Lower lobe of right lung (tissue), 2 donors: ENCODE measurements at regions not wholly inside any gene's neighbourhood (a gene's known extent, or its start where the extent isn't known, plus 50 kb on each side); places are given as distances from the start of the nearest gene placed in this dataset.
"Not testable (repeated sequence)": the region's sequence is repeated elsewhere in the genome, so short reads cannot be mapped to it uniquely, and the experiment has no call there.

Source experiments
- ATAC-seq, 2 donors: fragments of 200-7000 bp; cut with Tn5 transposase; one replicate each; pipeline ENCODE4 v1.9.1; 2020 to 2022; ENCODE audit warnings: mild to moderate bottlenecking in 2 of 2, moderate library complexity in 2 of 2
- DNase-seq: peaks from one replicate; pipeline ENCODE4 v3.0.0-alpha.2; 2020
- H3K27ac ChIP-seq: fragments of 200-600 bp; one replicate; pipeline ENCODE4 v1.8.0; 2022
- H3K27me3 ChIP-seq: fragments of 200-600 bp; one replicate; pipeline ENCODE4 v1.8.0; 2022; ENCODE audit warnings: low read depth
- H3K36me3 ChIP-seq: fragments of 200-600 bp; one replicate; pipeline ENCODE4 v1.8.0; 2022; ENCODE audit warnings: mild to moderate bottlenecking
- H3K4me1 ChIP-seq: fragments of 200-600 bp; one replicate; pipeline ENCODE4 v1.8.0; 2022
- H3K4me3 ChIP-seq: fragments of 200-600 bp; one replicate; pipeline ENCODE4 v1.8.0; 2022; ENCODE audit warnings: mild to moderate bottlenecking
- H3K9me3 ChIP-seq: fragments of 200-600 bp; one replicate; pipeline ENCODE4 v1.8.0; 2022
- CTCF ChIP-seq: fragments of 200-600 bp; IDR thresholded peaks from one replicate; pipeline ENCODE4 v1.8.0; 2022; ENCODE audit warnings: antibody characterized with exemption, mild to moderate bottlenecking
- intact Hi-C: fragments of 100-400 bp; cut with DNase I; formaldehyde crosslinking; loops from one replicate; pipeline ENCODE4 v1.11.0; 2022
- donor health status: DM: no; HTN: yes; CAD: no; lungs with severe emphysema.

- TF ChIP-seq CTCF = no peak
- H3K4me1 ChIP-seq = peaks cover 3% of the 10 kb centered on the region
- no peak overlapping the region for H3K4me3 ChIP-seq
- no peaks in the 10 kb centered on the region for H3K9me3 ChIP-seq
- H3K27me3 ChIP-seq = no peaks in the 10 kb centered on the region
- ATAC-seq = no peak
- H3K27ac ChIP-seq = no peak overlapping the region
- no peak for DNase-seq
- intact Hi-C loops = no loop called here
- H3K36me3 ChIP-seq = no peaks in the 10 kb centered on the region
Observed at GRCh38 chr2:200199576-200200263, 106.8 kb upstream of the SPATS2L start.

DNA sequence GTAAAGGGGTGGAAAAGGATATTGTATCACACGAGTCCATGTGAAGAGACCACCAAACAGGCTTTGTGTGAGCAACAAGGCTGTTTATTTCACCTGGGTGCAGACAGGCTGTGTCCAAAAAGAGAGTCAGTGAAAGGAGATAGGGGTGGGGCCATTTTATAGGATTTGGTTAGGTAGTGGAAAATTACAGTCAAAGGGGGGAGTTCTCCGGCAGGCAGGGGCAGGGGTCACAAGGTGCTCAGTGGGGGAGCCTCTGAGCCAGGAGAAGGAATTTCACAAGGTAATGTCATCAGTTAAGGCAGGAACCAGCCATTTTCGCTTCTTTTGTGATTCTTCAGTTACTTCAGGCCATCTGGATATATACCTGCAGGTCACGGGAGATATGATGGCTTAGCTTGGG is 104.7 kb upstream of the SPATS2L start:
- H3K4me3 ChIP-seq, H3K27ac ChIP-seq, H3K36me3 ChIP-seq, DNase-seq, intact Hi-C loops, H3K9me3 ChIP-seq, ATAC-seq, H3K4me1 ChIP-seq, H3K27me3 ChIP-seq: not testable (repeated sequence)

DNA sequence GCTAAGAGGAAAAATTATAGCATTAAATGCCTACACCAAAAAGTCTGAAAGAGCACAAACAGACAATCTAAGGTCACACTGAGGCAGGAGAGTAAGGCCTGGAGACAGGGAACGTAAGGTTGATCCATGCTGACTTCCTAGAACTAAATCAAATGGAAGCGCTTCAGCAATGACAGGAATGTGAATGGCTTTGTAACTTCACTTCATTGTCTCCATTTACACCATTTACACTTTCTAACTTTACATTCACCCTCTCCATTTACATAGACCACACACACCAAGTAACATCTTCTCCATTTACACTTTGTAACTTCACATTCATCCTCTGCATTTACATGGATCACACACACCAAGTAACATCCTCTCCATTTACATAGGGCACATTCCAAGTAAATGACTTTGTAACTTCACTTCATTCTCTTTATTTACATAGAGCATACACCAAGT is 103.1 kb upstream of the SPATS2L start:
- Histone ChIP-seq H3K27me3 (no peaks in the 10 kb centered on the region), H3K9me3 (no peaks in the 10 kb centered on the region), H3K36me3 (no peaks in the 10 kb centered on the region), H3K4me1 (peaks cover 3% of the 10 kb centered on the region), H3K27ac (no peak overlapping the region), H3K4me3 (no peak overlapping the region)
- no peak for TF ChIP-seq CTCF
- ATAC-seq (no peak), DNase-seq (no peak)
- intact Hi-C loops = no loop called here

DNA sequence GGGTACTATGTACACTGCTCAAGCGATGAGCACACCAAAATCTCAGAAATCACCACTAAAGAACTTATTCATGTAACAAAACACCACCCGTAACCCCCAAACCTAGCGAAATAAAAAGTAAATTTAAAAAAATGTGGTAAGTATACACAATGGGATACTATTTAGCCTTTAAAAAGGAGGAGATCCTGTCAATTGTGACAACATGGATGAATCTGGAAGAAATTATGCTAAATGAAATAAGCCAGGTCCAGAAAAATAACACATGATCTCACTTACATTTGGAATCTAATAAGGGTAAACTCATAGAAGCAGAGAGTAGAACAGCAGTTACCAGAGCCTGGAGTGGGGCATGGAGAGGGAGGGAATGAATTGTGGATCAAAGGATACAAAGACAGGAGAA is 98.5 kb upstream of the SPATS2L start:
- intact Hi-C loops = no loop called here
- TF ChIP-seq CTCF = no peak
- no peaks in the 10 kb centered on the region for H3K4me1 ChIP-seq
- no peaks in the 10 kb centered on the region for H3K27me3 ChIP-seq
- no peak overlapping the region for H3K4me3 ChIP-seq
- H3K36me3 ChIP-seq = no peaks in the 10 kb centered on the region
- no peak for ATAC-seq
- H3K27ac ChIP-seq = no peak overlapping the region
- H3K9me3 ChIP-seq = no peaks in the 10 kb centered on the region
- no peak for DNase-seq

DNA sequence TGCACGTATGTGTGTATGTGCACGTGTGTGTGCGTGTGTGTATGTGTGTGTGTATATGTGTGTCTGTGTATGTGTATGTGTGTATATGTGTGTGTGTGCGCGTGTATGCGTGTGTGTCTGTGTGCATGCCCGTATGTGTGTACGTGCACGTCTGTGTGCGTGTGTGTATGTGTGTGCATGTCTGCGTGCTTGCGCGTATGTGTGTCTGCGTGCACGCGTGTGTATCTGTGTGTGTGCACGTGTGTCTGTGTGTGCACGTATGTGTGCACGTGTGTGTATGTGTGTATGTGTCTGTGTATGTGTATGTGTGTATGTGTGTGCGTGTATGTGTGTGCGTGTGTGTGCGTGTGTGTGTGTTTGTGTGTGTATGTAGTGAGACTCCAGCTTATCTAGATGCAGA is 97.5 kb upstream of the SPATS2L start:
- intact Hi-C loops = no loop called here
- no peaks in the 10 kb centered on the region for H3K36me3 ChIP-seq
- ATAC-seq (no peak), DNase-seq (no peak)
- no peak overlapping the region for H3K4me3 ChIP-seq
- H3K9me3 ChIP-seq = no peaks in the 10 kb centered on the region
- no peak for TF ChIP-seq CTCF
- H3K27ac ChIP-seq = no peak overlapping the region
- H3K27me3 ChIP-seq = no peaks in the 10 kb centered on the region
- no peaks in the 10 kb centered on the region for H3K4me1 ChIP-seq

GRCh38 chr2:200211643-200212042 is 94.8 kb upstream of the SPATS2L start:
- no peak for TF ChIP-seq CTCF
- ATAC-seq (no peak), DNase-seq (no peak)

More at GRCh38 chr2:200211643-200212042, 94.8 kb upstream of the SPATS2L start:
- Histone ChIP-seq H3K27me3 (no peaks in the 10 kb centered on the region), H3K27ac (no peak overlapping the region), H3K9me3 (no peaks in the 10 kb centered on the region), H3K36me3 (no peaks in the 10 kb centered on the region), H3K4me3 (no peak overlapping the region), H3K4me1 (no peaks in the 10 kb centered on the region)
- intact Hi-C loops = no loop called here
